Endometrium (tissue), 2 donors: ENCODE measurements at regions not wholly inside any gene's neighbourhood (a gene's known extent, or its start where the extent isn't known, plus 50 kb on each side); places are given as distances from the start of the nearest gene placed in this dataset.

Experiments
- FAIRE-seq: peaks from 2 replicates; lab custom pipeline; 2012; peaks lifted over from hg19 to GRCh38; lab: Jason Lieb, UNC
- donor health status: control.
- donor health status: control.

DNA sequence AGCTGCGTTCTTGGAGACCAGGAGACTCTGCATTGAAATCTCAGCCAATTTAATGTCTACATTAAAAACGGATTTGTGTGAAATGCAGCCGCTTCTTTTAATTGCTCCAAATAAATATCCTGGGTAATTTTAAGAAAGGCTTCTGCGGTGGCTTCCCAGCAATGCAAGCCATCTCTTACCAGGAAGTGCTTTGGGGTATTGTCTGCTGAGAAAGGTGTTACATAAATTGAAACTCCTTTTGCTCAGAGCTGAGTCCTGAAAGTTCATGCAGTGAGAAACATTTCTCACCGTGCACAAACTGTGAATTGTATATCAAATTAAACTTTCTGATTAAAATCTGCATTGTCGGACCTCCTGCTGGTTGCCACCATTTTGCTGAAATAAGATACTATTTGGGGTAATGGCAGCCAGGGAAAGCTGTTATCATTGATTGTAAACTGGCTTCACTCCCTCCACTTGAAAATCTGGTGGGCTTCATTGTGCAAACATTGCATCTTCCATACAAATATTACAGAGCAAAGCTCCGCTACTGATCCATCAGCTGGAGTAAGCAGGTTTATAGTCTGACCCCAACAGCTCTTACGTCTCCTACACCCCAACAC is 59.5 kb downstream of the ZIC5 start:
- FAIRE-seq: no peak

DNA sequence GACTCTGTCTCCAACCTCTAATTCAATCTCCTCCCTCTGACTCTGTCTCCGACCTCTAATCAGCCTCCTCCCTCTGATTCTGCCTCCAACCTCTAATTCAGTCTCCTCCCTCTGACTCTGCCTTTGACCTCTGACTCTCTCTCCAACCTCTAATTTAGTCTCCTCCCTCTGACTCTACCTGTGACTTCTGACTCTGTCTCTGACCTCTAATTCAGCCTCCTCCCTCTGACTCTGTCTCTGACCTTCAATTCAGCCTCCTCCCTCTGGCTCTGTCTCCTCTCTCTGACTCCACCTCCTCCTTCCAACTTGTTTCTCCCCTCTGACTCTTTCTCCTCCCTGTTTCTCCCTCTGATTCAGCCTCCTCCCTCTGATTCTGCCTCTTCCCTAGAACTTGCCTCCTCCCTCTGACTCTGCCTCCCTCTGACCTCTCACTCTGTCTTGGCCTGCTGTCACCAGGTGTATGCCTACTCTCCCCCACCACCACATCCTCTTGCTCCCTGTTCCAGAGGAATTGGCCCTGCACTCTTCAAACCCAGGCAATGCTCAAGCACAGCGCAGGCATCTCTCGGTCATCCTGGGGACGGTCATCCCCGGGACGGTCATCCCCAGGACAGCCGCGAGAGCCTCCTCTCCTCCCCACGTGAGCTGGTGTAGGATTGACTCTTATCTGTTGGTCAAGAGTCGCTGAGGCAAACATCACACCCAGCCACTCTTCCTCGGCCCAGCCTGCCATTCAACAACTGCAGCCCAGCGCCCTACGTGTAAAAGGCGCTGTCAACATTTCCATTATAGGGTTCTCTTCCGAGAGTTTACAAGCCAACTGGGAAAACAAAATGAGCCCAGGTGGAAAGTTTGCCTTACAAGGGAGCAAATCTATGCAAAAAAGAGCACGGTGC is 60.2 kb downstream of the ZIC5 start:
- no peak for FAIRE-seq

DNA sequence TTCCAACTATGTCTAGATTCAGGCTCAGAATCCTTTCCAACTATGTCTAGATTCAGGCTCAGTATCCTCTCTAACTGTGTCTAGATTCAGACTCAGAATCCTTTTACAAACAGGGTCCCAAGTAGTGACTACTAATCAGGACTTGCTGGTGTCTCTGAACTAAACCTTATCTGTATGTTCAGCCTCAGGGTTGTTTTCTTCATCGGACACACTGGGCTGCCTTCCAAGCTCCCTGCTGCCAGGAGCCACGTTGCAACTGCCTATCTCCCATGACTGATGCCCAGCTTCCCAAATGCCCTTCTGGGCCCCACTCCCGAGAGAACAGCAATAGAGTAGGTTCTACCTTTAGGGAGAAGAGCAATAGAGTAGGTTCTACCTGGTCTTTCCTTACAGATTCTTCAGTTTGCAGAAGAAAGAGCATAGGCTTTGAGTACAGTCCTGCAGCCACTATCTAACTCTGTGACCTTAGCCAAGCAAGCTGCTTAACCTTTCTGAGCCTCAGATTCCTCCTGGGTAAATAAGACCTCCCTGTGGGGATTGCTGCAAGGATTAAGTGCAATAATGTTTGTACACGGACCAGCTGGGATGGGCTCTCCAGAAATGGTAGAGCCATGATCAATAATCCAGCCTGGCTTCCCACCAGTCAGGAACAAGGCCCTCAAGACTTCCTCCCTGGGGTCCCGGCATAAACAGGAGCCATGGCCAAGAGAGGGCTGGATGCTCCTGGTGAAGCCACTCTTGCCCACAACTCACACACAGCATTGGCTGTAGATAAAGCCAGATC is 61.5 kb downstream of the ZIC5 start:
- no peak for FAIRE-seq

DNA sequence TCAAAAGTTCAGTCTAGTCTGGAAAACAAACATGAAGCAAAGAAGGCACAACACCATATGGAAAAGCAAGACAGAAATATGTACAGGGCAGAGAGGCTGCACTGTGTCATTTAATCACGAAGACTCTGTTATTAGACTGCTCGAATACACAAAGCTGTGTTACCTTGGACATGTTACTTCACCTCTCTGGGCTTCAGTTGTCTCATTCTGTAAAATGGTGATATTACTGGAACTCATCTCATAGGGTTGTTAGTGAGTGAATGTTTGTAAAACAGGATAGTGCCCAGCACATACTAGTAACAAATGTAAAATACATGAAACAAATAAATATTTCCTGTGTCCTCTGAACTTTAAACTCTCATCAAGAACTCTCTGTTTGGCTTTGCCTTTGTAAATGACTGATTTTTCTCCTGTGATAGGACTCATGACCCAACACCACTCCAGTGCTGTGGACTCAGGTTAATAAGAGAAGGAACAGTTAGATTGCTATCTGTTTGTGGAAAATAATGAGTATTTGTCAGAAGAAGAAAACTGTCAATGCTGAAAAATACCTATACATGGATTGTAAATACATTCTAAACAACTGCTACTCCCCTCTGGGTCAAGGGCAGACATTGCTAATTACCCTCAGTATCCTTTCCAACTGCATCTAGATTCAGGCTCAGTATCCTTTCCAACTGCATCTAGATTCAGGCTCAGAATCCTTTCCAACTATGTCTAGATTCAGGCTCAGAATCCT is 62.3 kb downstream of the ZIC5 start:
- no peak for FAIRE-seq

DNA sequence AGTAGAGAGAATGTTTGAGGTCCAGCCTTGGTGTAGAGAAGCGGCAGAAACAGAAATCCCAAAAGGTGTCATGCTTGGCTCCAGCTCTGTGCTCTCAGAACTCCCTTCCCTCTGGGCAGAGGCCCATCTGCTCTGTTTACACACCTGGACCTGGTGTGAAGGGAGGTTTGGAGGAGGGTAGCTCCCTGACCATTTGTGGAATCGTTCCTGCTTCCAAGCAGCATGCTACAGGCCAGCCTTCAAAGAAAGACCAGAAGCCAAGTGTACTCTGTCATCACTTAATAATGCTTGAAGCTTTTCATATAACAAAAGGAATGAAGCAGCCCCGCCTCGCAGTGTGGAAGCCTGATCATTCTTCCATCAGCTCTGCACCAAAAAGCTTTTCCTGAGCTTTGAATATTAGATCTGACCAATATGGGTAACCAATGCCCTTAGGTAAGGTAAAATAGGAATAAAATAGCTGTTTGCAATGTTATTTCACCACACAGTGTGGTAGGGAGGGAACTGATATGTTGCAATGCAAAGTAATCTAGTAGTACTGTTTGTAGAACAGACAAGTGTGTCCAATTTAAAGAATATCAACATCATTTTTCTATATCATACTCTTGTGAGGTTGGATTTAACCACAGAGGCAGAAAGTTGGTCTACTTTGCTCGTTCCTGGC is 63.3 kb downstream of the ZIC5 start:
- no peak for FAIRE-seq

DNA sequence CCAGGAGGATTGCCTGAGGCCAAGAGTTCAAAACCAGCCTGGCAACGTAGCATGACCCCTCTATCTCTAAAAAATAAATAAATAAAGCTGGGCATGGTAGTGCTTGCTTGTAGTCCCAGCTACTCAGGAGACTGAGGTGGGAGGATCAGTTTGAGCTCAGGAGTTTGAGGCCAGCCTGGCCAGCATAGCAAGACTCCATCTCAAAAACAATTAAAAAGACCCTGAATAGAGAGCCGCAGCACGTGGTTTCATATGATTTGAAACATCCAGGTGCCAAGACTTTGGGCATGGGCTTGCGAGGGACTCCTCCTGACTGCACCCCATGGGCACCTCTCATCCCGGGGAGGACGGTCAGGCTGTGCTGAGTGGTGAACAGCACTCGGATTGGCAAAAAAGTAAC is 63.9 kb downstream of the ZIC5 start:
- FAIRE-seq: no peak

DNA sequence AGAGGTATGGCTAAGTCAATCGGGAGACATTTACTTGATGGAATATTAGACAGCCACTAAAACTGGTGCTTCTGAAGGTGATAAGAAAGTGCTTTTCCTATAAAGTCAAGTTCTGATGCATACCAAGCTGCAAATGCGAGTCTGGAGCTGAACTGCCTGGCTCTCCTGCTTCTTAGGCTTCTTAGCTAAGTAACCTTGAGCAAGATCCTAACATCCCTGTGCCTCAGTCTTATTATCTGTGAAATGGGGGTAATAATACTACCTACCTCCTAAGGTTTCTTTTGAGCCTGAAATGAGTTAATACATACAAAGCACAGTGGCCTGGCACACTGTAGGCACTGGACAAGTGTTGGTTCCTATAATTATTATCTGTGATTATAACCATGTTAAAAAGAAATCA is 64.5 kb downstream of the ZIC5 start:
- no peak for FAIRE-seq

DNA sequence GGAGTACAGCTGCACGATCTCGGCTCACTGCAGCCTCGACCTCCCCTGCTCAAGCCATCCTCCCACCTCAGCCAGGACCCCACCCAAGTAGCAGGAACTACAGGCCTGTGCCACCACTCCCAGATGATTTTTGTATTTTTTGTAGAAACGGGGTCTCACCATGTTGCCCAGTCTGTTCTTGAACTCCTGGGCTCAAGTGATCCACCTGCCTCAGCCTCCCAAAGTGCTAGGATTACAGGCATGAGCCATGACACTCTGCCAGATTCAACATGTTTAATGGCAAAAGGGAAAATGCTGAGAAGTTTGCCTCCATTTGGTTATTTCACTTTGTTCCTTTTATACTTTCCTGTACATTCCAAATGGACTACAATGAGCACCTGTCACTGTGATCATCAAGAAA is 65.8 kb downstream of the ZIC5 start:
- FAIRE-seq: no peak

DNA sequence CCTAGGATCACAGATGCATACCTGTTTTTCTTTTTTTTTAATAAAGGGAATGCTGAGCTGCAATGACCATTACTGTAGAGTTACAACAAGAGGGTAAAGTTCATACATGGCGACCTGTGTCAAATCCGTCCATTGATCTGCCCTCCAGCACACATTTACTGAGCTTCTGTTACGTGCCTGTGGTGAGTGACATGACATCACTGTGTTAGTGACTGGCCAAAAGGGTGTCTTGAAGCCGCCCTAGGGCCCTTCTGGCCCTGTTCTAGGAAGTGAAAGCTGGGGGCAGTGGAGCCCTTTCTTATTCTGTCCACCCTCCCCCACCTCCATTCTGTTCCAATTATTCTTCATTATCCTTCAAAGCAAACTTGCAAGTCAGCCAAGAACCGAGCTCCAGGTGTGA is 66.3 kb downstream of the ZIC5 start:
- no peak for FAIRE-seq

DNA sequence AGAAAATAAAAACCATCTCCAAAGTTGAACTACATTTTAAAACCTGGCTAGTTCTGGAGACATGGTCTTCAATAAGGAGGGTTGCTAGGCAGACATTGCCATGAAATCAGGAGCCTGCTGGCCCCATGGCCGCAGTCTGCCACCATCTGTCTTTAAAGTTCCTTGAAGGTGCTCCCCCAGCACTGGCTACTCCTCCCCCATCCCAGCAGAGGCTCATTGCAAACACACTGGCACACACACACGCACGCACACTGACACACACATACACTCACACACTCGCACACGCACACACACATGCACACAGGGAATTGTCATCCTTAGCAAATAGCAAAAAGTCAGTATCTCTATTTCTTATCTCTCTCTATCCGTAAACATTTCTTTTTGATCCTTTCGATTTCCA is 68.4 kb downstream of the ZIC5 start:
- FAIRE-seq: no peak

DNA sequence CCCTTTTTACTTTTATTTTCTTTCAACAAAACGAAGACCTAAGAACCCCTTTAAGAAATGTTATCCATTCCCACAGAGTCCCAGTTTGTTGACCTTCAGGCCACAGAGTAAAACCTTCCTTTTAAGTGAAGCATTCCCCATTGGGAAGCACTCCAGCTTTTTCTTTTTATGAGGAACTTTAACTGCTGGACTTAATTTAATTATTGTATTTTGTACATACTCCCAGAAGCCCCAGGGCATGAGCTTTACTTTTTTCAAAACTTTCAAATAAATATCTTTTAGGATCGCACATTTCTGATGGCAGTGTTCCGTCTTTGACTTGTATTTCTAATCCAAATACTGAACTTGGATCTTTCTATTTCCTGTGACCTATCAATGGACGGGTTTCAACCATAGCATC is 68.9 kb downstream of the ZIC5 start:
- peak; percentile 41 for FAIRE-seq

DNA sequence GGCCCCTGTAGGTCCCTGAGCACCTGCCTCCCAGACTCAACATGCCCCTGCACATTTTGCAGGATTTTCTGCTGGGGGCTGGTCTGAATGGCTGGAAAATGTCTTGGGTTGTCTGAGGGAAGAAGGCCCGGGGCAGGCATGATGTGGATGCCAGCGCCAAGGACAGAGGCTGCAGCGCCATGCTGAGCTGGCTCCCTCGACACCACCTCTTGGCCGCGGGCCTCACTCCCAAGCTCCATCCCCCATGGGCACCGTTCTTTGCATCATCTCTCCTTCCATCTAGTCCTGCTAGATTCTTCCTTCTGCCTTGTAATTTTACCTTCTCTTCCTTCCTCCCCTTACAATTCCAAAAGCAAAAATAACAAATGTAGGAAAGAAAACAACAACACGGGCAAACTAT is 70.6 kb downstream of the ZIC5 start:
- no peak for FAIRE-seq

DNA sequence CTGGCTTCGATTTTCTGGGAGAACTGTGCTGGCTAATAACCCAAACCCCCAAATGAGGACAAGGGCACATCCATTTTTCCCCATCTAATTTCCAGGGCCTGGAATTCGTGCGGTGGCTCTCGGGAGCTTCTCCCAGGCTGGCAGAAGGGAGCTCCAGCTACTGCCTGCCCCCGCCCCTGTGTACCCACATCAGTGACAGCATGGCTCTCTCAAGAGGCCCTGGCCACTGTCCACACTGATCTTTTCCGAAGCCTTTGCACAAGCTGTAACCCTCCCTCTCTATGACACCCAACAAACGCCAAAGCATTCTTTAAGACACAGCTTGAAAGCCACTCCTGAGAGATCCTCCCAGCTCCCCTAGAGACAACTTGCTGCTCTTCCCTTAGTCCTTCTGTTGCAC is 73.1 kb downstream of the ZIC5 start:
- no peak for FAIRE-seq

DNA sequence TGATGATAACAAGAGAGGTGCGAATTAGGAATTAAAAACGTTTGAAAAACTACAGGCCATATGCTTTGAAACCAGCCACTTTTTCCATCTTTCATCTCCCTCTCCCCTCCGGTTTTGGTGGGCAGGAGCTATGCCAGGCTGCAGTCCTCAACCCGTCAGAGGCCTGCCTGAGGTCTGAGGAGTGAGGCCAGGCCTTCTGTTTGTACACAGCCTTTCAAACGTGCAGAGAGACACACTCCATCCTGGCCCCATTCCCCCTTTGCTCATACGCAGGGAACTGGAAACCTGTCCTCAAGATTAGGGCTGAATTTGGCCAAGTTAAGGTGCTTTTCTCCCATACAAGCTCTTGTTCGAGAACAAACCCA is 74.5 kb downstream of the ZIC5 start:
- FAIRE-seq: no peak

DNA sequence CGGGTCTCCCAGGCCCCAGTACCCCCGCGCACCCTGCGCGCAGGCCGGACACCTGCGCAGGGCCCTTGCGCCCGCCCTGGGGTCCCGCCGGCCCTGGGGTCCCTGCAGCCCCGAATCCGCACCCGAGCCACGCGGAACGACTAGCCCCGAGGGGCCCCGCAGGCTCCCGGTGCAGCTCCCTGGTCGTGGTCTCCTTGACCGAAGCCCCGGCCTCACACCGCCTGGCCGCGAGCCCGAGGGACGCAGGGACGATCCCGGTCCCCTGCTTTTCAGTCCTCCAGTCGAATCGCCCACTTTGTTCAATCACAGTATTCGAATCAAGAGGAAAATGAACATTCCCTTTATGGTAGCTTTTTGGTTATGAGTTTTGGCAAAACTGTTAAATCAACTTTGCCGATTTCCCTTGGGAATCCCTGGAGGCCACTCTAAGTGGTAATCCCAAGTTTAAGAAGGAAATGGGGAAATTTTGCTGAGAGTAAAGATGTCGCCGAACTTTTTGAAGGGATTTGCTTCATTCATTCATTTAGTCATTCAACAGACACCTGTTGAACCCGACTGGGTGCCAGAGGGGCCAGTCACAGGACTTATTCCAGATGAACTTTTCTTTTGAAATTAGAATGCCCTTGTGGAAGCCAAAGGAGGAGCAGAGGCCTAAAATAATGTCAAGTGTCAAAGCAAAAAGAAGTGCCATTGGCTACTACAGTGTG is 75.0 kb downstream of the ZIC5 start:
- no peak for FAIRE-seq

DNA sequence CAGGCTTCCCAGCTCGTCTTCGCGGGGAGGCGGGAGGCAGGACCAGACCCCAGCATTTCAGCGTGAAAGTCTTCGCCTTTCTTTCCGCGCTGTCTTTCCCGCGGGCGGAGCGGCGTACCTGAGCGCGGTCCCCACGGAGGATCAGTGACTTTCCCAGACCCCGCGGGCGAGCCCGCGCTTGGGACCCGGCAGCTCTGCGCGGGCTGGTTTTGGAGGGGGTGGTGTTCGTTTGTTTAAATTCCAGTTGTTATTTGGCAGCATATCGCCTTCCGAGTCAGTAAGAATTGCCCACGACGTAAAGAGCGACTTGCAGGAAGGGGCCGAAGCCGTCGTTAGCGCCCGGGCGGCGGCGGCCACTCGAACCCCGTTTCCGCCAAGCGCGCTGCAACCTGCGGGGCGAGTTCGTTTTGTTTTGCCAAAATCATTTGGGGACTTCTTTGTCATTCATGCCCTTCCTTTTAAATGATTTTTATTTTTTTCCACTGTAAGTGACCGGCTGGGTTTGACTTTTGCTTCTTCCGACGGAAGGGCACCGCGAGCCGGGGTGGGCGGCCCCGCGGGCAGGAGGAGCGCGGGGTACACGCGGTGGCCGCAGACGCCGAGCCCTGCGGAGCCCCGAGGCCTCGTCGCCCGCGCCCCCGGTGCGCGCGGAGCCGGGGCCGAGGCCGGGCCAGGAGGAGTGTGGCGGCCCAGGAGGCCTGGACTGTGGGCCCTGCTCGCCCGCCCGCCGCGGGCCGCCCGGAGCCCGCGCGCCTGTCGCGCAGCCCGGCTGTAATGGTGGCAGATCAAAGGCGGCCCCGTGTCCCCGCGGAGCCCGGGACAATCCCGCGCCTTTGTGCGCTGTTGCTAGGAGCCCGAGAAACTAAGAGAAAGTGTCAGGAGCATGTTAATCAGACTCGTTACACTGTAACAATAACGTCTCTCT is 75.9 kb downstream of the ZIC5 start:
- no peak for FAIRE-seq

DNA sequence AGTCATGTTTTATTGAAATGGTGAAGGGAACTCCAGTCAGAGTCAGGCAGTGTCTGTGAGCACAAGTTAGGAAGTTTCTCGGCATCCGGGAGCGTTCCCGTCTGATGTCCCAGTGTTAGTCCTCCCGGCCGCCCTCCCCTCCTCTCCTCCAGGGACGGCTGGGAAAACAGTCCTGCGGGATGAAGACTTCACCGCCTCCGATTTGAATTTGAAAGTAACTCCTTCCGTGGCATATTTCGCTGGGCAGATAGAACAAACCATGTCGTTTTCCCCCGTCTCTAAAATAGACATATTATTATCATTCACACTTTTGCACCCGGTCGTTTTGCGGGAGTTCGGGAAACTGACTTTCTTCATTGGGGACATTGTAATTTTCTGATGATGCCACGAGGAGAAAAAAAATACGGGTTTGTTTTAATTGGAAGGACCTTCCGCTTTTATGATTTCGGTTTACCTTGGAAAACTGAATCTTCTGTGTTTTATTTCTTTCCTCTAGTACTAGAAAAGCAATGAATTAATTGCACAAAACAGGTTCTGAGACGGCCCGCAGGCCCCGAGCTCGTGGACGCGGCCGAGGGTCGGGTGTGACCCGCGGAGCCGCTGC is 76.6 kb downstream of the ZIC5 start:
- FAIRE-seq: no peak

DNA sequence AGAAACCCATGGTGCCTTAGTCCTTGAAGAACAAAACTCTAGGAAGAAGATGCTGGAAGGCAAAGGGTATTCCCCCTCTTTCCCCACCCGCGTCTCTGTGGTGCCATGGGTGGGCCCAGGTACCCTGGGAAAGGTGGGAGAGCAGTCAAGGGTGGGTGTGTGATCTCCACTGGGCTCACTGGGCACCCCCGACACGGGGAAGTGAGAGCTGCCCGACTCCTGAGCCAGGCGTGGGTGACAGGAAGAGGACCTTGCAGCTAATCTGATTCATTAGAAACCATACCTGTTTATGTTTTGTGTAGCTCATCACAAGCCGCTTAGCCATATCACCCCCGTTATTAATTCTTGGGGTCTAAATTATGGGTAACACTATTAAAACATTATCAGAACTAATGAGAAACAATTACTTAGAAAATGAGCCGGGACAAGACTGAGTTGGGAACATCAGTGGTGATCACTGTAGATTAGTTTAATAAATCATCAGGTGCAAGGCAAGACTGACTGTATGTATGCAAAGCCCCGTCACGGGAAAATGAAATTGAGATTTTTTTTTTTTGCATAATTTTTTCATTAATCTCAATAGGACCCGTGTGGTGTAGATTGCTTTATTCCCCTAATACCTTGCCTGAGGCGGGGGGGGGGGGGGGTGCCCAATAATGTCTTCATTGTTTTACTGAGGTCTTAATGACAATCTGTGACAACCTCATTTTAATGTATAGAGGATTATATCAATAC is 77.3 kb downstream of the ZIC5 start:
- FAIRE-seq: no peak

DNA sequence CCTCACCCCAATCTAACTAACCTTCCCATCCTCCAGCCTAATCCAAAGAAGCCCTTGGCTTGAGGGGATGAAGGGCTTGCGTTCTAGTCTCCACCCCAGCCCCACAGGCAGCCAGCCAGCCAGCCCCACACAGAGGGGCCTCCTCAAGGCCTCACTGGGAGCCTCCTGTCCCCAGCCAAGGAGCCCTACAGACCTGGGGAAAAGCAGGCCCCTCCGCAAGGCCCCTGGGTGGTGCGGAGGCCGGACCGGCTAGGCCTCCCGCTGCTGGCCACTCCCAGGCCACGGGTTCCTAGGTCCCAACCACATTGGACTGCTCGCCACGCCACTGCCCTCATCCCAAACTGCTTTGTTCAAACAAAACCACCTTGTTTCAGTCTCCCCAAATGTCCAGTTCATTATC is 78.0 kb downstream of the ZIC5 start:
- no peak for FAIRE-seq
